ENCODE measurements at regions not wholly inside any gene's neighbourhood (a gene's known extent, or its start where the extent isn't known, plus 50 kb on each side); places are given as distances from the start of the nearest gene placed in this dataset.
"Not testable (repeated sequence)": the region's sequence is repeated elsewhere in the genome, so short reads cannot be mapped to it uniquely, and the experiment has no call there.

DNA sequence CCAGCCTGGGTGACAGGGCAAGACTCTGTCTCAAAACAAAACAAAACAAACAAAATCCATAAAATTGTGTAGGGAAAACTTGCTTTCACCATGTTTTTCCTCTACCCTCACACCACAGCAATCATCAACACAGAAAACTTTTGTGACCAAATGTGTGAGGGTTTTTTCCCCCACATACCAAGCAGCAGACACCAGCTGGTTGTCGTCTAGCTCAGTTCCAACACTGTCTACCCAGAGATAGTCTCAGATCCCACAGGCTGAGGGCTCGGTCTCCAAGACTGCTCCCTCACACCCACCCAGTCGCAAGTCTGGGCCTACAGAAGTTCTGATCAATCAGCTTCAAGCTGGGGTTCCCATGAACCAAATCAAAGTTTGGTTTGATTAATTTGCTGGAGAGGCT lies 322.4 kb upstream of the MAGI2 start:
- DNase-seq, result no peak

DNA sequence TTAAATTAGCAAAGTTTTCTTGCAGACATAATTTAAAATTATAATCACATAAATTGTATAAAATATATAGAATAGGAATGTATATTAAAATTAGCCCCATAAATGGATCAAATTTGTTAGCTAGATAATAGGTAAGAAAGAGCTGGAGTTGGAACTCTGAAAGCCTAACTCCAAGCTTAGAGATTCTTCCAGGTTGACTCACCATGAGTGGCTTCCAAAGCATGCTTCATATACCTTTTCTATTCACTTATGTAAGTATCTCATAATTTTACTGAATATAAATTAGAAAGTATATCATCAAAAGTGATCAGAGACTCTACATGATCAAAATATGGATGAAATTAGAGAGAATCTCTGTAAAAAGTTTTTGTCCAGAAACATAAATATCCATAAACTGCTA lies 320.7 kb upstream of the MAGI2 start:
- no peak for DNase-seq

DNA sequence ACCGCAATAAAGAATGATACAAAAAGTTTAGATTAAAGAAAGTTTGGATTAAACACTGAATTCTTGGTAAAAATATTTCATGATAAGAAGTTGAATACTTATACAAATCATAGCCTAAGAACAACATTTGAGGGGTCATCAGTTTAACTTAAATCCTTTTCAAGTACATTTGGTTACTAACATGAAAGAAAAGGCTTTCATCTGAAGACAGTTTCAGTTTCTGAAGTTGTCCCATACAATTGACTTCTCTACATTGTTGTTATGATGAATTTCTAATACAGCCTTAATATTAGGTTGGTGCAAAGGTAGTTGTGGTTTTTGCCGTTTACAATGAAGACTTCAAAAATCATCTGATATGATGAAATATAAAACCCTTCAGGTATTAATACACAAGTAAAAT lies 317.5 kb upstream of the MAGI2 start:
- DNase-seq, result no peak

DNA sequence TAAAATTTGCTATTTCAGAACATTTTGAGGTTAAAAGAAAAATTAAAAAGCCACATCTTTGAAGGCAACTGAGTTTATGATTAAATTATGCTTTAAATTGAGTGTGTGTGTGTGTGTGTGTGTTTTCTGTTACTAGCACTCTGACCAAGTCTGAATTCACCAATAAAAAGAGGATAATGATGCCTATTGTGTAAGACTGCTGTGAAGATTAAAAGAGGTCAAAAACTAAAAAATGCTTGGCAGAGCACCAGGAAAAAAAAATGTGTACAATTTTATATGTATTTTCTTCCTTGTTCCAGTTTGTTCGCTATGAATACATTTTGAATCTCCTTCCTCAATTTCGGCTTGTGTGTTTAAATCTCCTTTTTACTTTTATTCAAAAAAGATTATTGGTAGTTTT lies 316.6 kb upstream of the MAGI2 start:
- no peak for DNase-seq

DNA sequence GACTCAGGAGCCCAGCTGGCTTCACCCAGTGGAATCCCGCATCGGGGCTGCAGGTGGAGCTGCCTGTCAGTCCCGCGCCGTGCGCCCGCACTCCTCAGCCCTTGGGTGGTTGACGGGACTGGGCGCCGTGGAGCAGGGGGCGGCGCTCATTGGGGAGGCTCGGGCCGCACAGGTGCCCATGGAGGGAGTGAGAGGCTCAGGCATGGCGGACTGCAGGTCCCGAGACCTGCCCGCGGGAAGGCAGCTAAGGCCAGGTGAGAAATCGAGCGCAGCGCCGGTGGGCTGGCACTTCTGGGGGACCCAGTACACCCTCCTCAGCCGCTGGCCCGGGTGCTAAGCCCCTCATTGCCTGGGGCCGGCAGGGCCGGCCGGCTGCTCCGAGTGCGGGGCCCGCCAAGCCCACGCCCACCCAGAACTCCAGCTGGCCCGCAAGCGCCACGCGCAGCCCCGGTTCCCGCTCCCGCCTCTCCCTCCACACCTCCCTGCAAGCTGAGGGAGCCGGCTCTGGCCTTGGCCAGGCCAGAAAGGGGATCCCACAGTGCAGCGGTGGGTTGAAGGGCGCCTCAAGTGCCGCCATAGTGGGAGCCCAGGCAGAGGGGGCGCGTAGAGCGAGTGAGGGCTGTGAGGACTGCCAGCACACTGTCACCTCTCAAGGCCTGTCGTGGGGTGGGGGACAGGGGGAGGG lies 314.6 kb upstream of the MAGI2 start:
- DNase-seq, result not testable (repeated sequence)

DNA sequence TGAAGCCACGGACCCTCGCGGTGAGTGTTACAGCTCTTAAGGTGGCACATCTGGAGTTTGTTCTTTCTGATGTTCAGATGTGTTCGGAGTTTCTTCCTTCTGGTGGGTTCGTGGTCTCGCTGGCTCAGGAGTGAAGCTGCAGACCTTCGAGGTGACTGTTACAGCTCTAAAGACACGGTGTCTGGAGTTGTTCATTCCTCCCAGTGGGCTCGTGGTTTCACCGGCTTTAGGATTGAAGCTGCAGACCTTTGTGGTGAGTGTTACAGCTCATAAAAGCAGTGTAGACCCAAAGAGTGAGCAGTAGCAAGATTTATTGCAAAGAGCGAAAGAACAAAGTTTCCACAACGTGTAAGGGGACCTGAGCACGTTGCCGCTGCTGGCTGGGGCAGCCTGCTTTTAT lies 313.7 kb upstream of the MAGI2 start:
- DNase-seq, result not testable (repeated sequence)

DNA sequence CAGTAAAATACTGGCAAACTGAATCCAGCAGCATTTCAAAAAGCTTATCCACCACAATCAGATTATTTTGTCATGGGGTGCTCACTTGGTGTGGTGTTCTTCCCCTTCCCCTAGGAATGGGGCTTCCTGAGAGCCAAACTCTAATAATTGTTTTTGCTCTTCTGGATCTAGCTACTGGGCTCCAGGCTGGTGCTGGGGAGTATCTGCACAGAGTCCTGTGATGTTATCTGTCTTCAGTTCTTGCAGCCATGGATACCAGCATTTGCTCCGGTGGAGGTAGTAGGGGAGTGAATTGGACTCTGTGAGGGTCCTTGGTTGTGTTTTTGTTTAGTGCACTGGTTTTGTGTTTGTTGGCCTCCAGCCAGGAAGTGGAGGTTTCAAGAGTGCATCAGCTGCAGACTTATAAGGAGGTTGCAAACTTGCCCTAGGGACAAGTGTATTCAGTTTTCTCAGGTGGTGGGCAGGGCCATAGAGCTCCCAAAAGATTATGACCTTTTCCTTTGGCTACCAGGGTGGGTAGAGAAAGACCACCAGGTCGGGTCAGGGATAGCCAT lies 308.5 kb upstream of the MAGI2 start:
- DNase-seq, result no peak

DNA sequence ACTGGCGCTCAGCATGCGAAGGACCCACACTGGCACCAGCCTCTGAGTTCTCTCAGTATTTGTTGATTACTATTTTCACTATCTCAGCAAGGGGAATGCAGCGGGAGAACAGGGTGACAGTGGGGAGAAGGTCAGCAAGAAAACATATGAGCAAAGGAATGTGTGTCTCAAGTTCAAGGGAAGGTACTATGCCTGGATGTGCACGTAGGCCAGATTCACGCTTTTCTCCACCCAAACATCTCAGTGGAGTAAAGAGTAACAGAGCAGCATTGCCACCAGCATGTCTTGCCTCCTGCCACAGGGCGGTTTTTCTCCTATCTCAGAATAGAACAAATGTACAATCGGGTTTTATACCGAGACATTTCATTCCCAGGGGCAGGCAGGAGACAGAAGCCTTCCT lies 297.5 kb upstream of the MAGI2 start:
- DNase-seq, result not testable (repeated sequence)

DNA sequence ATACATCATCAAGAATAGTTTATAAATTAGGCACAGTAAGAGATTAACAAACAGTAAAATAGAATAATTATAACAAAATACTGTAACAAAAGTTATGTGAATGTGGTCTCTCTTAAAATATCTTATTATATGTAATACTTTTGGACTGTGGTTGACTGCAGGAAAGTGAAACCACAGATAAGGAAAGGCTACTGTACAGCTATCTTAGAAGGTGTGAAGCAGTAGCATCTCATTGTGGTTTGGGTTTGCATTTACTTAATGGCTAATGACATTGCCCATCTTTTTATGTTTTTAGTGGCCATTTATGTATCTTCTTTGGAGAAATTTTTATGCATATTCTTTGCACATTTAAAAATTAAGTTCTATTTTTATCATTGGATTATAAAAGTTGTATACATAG lies 296.4 kb upstream of the MAGI2 start:
- no peak for DNase-seq

DNA sequence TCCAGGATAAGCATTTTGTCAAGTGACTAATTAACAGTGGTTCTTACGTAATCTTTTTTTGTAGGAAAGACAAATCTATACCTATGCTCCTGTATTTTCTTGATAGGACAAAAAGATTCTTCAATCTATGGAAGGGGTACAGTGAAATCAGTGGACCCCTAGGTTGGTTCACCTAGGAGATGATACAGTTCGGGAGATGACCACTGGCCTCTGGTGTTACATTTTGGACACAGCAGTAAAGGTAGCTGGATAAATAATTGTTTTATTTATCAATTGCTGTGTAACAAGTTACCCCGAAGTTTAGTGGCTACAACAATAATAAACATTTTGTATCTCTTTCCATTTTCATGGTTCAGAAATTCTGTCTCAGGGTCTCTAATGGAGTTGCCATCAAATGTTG lies 288.2 kb upstream of the MAGI2 start:
- DNase-seq, result no peak

DNA sequence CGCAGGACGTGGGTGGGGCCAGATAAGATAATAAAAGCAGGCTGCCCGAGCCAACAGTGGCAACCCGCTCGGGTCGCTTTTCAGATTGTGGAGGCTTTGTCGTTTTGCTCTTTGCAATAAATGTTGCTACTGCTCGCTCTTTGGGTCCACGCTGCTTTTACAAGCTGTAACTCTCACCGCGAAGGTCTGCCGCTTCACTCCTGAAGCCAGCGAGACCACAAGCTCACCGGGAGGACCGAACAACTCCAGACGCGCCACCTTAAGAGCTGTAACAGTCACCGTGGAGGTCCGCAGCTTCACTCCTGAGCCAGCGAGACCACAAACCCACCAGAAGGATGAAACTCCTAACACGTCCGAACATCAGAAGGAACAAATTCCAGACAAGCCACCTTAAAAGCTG lies 286.6 kb upstream of the MAGI2 start:
- no peak for DNase-seq

DNA sequence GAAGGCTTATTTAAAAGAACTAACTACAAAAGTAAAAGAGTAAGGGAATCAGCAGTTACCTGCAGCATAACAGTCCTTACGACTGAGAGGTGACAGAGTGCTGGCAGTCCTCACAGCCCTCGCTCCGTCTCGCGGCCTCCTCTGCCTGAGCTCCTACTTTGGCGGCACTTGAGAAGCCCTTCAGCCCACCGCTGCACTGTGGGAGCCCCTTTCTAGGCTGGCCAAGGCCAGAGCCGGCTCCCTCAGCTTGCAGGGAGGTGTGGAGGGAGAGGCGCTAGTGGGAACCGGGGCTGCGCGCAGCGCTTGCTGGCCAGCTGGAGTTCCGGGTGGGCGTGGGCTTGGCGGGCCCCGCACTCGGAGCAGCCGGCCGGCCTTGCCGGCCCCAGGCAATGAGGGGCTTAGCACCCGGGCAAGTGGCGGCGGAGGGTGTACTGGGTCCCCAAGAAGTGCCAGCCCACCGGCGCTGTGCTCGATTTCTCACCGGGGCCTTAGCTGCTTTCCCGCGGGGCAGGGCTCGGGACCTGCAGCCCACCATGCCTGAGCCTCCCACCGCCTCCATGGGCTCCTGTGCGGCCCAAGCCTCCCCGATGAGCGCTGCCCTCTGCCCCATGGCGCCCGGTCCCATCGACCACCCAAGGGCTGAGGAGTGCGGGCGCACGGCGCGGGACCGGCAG lies 285.7 kb upstream of the MAGI2 start:
- not testable (repeated sequence) for DNase-seq

DNA sequence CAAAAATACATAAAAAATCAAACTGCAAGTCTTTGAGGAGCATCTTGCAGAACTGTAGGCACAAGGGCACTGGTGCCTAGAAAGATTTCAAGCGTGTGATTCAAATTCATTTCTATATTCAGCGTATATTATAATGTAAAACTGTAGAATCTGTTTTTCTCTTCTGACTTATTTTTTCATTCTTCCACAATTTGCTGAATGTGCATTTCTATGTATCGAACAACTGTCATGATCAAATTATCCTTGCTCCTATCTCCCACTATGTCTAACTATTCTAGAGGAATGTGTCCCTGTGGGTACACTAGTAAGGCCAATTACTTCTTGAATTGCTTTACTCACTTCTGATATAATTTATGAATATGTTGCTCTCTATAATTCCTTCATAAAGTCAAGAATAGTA lies 283.0 kb upstream of the MAGI2 start:
- no peak for DNase-seq

DNA sequence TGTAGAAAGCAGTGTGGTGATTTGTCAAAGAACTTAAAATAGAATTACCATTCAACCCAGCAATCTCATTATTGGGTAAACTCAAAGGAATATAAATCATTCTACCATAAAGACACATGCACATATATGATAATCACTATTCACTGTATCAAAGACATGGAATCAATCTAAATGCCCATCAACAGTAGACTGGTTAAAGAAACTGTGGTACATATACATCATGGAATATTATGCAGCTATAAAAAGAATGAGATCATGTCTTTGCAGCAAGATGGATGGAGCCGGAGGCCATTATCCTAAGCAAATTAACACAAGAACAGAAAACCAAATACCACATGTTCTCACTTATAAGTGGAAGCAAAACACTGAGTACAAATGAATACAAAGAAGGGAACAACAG lies 281.5 kb upstream of the MAGI2 start:
- DNase-seq, result no peak

DNA sequence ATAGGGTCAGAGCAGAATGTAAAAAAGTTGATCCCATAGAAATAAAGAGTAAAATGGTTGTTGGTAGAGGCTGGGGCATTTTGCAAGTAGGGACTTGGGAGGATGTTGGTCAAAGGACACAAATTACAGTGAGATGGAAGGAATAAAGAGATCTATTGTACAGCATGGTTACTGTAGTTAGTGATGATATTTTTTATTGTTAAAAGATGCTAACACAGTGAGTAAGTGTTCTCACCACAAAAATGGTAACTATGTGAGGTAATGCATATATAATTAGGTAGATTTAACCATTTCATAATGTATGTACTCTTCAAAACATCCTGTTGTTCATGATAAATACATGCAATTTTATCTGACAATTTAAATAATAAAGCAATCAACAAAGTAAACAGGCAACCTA lies 280.7 kb upstream of the MAGI2 start:
- no peak for DNase-seq

DNA sequence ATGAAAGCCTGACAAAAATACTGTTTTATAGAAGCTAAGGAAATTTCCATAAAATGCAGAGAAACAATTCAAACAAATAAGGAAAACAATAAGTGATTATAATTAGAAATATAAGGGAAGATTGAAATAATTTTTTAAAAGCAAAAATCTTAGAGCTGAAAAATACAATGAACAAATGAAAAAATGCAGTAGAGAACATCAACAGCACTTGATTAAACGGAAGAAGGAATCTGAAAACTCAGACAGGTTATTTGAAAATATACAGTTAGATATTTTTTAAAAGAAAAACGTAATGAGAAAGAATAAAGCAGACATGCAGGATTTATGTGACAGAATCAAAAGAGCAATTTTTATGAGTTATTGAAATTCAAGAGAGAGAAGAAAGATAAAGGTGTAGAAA lies 279.1 kb upstream of the MAGI2 start:
- DNase-seq, result no peak

DNA sequence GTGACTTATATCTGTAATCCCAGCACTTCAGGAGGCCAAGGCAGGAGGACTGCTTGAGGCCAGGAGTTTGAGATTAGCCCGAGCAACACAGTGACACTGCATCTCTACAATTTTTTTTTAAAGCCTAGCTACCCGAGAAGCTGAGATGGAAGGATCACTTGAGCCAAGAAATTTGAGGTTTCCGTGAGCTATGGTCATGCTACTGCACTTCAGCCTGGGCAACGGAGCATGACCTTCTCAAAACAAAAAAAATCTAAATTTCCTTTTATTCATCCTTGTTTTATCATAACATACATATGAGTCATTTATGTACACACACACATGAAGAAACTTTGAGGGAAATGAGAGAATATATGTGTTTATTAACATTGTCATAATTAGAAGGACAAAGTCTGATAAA lies 277.5 kb upstream of the MAGI2 start:
- no peak for DNase-seq

DNA sequence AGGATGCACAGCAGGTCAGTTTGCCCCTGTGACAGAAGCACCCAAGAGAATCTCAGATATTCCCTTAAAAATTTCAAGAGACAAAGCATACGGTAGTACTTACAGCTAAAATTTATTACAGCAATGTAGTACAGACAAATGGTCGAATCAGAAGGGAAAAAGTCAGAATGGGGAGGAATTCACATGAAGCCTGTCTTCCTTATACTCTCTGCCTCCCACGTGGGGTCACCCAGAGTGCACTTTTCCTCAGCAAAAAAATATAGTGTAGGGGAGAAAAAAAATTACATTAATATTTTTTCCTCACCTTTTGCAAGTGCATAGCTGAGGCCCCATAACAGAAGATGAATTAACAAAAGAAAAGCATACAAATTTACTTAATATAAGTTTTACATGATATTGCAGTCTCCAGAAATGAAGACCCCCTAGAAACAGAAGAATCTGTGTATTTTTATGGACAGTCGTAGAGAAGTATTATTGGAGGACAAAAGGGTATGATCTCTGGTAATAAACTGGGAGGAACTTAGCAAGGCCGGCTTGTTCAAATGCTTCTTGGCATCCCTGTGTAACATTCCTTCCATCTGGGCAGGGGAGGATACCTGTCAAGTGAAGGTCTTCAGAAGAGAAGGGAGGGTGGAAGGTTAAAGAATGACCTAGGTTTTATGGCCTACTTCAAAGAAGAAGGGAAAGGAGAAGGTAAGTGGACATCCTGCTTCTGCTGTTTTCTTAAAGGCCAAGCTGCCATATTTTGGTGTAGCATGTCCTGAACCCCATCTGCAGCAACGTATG lies 270.6 kb upstream of the MAGI2 start:
- no peak for DNase-seq

DNA sequence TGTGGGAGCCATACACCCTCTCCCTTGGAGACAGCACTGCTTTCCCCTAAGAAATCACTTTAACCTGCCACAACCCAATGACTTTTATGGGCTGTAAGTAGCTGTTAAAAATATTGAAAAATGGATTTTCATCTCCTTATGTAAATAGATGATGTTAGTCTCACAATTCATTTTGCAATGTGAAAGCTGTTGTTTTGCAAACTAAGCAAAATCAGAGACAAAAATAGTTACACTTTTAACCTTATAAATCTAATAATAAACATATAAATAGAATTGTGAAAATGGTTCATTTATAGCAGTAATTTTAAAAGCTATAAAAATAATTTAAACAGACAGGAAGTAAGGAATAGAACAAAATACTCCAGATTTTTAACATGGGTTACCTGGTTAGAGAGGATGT lies 268.8 kb upstream of the MAGI2 start:
- no peak for DNase-seq

DNA sequence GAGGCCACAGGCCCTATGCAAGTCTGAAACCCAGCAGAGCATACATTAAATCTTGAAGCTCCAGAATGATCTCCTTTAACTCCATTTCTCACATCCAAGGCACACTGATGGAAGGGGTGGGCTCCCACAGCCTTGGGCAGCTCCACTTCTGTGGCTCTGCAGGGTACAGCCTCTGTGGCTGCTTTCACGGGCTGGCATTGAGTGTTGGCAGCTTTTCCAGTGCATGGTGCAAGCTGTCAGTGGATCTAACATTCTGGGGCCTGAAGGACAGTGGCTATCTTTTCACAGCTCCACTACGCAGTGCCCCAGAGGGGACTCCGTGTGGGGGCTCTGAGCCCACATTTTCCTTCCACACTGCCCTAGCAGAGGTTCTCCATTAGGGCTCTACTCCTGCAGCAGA lies 265.7 kb upstream of the MAGI2 start:
- no peak for DNase-seq

DNA sequence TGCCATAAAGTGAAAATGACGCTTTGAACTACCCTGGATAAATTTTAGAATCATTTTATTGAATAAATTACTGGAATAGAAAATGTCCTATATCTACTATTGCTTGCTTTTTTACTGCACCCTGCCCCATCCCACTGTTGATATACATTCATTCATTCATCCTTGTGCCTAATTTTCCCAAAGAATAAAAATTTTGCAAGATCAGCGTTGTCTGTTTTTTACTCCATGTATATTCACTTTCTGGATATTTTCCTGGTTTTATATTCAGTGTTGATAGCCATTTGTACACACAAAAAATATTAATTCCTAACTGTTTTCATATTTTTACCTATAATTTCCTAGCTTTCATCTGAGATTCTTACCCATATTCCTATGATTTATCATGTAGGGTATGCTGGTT lies 262.9 kb upstream of the MAGI2 start:
- DNase-seq, result no peak

DNA sequence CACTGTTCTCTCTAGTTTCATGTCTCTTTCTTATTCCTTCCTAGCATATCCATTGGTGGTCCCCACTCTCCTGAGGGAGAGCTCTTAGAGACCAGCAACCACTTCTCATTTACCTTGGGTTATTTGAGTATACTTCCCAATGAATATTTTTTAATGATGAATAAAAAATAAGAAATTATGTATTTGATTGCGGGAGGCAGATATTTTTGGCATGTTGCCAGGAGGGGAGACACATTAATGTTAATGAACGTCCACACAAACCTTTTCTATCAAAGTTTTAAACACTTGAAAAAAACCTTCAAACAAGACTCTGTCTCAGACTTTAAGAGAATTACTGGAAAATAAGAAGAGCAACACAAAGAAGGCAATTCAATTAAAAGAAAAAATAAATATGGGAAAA lies 260.6 kb upstream of the MAGI2 start:
- DNase-seq, result no peak

DNA sequence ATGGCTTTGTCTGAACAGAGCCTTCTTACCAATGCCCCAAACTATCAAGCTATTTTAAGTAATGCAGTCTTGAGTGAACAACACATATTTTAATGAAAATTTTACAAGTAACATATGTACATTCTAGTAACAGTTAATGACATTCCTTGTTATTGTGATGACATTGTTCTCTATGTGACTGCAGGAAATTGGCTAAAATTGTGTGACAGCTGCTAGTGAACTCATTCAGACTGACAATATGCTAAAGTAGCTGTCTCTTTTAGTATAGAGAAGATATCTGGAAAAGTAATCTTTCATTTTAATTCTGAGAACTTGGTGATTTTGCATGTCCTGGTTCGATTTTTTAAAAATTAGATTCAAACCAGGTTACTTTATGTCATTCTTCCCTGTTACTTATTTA lies 259.8 kb upstream of the MAGI2 start:
- DNase-seq, result no peak

DNA sequence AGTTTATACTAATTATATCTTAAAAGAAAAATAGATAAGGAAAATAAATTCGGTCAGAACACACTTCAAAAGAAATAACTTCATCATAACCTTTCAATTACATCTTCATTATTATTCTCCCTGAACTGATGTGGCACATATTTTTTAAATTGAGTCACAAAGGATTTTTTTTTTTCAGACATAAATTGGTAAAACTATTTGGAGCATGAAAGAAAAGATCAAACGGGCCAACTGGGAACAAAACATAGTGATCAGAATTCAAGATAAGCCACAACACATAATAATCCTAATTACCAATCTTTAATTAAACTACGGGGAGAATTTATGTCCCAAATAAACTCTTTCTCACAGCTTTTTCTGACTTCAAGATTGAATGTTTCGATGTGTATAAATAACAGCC lies 258.2 kb upstream of the MAGI2 start:
- no peak for DNase-seq
